HG03066 (cell line): ENCODE measurements at regions not wholly inside any gene's neighbourhood (a gene's known extent, or its start where the extent isn't known, plus 50 kb on each side); places are given as distances from the start of the nearest gene placed in this dataset.

ENCODE experiments used
- ATAC-seq: cut with Tn5 transposase; IDR thresholded peaks from one replicate; pipeline ENCODE4 v1.9.1; 2021; ENCODE audit warnings: low read depth; ENCODE audit not compliant: unreplicated experiment

GRCh38 chr21:27475363-27475955 is 508.6 kb upstream of the ADAMTS5 start:
- ATAC-seq: no peak

DNA sequence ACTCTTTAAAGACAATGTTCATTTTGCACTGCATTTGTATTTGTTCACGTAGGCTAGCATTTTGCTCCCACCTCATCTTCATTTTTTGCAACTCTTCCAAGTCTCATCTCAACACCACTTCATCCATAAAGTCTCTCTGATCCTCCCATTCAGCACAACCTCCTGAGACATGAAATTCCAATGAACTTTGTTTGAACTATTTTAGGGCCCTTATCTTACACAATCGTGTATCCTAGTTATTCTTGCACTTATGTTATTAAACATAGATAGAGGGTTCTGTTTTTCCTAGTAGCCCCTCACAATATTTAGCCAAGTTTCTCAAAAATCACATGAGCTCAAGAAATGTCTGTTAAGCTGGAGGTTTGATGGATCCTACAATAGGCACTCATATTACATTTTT is 500.5 kb upstream of the ADAMTS5 start:
- ATAC-seq: no peak

DNA sequence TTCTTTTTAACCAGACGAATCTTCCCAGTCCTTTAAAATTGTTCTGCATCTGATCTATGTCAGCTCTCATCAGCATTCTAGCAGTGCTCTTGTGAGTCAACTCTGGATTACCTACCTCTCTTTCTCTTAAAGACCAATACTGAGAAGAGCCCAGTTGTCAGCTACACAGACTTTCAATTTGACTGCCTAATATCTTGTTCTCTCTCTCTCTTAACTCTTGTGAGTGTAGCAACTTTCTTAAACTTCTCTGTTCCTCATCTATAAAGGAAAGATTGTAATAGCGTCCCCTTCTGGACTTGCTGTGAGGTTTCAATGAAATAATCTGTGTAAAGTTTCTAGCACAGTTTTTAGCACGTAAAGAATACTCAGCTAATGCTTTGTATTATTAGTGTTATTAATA is 499.3 kb upstream of the ADAMTS5 start:
- ATAC-seq: no peak

- no peak for ATAC-seq
Observed at GRCh38 chr21:27464648-27465047, 497.8 kb upstream of the ADAMTS5 start.

GRCh38 chr21:27462726-27463125 is 495.8 kb upstream of the ADAMTS5 start:
- no peak for ATAC-seq

DNA sequence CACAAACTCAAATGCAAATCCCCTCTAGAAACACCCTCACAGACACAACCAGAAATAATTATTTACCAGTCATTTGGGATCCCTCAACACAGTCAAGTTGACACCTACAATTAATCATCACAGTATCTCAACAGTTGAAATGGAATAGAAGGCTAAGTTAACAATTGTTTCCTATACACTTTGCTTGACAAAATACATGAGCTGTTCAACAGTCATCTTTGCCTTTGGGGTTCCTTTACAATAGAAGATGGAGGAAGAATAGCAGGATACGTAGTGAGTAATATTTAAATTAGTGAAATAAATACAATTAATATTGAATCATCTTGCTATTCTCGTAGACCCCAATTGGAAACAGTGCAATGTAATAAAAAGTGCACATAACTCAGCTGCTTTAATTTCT is 487.3 kb upstream of the ADAMTS5 start:
- ATAC-seq: no peak

GRCh38 chr21:27451116-27451515 is 484.2 kb upstream of the ADAMTS5 start:
- ATAC-seq: no peak

DNA sequence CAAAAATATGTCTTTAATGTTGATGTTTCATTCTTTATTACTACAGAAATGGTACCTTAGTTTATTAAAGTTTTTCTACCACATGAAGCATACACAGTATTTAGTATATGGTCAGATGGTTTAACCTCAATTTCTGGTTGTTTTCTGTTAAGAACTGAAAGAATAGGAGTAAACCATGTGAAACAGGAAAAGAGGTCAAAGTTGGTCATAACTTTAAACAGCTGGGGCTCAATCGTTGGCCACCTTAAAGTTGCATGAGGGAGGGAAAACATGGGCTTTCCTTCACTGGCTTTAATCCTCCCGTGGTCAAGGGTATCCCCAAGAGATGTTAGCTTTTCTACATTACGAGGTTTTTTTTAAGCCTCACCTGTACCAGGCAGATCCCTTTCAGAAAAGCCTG is 483.3 kb upstream of the ADAMTS5 start:
- no peak for ATAC-seq

DNA sequence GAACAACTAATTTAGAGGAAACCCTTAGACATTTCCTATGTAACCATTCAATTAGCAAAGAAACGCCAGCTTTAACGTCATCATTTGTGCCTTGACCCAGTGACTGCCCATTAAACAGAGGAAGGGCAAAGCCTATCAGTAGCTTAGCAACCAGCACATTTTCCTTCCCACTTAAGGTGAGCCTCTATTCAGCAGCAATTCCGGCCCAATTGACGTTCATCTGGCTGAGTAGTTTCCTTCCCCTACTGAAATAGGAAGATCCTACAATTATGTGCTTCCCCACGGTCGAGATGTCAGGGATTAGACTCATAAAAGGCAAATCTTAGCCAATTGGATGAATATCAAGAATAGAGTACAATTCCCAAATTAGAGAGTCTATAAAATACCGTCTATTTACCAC is 482.1 kb upstream of the ADAMTS5 start:
- no peak for ATAC-seq

DNA sequence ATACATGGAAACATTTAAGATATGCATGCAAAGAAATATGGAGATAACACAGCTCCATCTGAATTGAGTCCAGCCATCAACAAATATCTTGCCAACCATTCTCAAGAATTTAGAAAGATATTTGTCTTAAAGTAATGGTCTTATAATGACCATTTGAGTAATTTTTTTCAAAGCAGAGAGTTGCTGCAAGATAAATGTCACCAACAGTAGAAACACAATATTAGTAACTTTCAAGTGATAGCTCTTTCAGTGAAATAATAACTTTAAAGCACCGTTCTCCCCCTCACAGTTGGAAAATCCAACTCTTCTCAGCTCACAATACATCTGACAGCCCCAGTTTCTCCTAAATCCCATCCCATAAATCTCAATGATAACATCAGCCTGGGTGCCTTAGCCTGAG is 481.0 kb upstream of the ADAMTS5 start:
- ATAC-seq: no peak

DNA sequence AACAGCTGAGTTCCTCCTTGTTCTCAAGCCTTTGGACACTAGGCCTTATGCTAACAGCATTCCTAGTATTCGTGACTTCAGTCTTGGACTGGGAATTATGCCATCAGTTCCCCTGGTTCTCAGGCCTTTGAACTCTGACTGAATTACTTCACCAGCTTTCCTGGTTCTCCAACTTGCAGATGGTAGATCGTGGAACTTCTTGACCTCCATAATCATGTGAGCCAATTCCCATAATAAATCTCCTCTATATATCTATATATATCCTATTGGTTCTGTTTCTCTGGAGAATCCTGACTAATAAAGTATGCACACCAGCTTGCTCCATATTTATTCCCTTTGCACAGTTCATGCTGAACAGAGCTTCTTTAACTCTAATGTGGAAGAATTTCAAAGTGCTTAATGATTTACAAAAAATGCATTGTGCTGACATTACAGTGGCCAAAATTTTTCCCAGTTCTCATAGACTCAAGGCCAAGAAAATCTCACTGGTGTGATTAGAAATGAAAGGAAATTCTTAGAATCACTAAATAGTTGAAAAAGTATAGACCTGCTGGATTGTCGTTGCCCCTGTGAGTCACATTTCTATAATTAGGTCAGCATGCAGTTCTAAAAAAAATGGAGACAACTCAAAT is 462.9 kb upstream of the ADAMTS5 start:
- no peak for ATAC-seq

GRCh38 chr21:27426196-27426595 is 459.3 kb upstream of the ADAMTS5 start:
- no peak for ATAC-seq

- ATAC-seq: no peak
Observed at GRCh38 chr21:27425574-27425973, 458.7 kb upstream of the ADAMTS5 start.

DNA sequence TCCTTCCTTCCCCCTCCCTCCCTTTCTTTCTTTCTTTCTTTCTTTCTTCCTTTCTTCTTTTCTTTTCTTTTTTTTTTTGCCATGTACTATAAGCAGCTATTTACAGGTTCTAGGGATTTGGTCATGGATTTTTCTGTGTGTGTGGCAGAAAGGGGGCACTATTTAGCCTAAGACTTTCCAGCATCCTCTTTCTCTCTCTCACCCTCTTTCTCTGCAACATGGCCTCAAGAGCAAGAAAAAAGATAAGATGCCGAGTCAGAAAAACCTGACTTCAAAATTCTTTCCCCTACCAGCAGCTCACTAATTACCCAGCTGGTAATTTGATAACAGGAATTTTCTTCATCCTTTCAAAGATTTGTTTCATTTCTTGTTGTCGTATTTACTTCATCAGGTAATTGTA is 458.3 kb upstream of the ADAMTS5 start:
- ATAC-seq: no peak

GRCh38 chr21:27424601-27425000 is 457.7 kb upstream of the ADAMTS5 start:
- ATAC-seq: no peak

- no peak for ATAC-seq
Observed at GRCh38 chr21:27423906-27424595, 457.2 kb upstream of the ADAMTS5 start.

DNA sequence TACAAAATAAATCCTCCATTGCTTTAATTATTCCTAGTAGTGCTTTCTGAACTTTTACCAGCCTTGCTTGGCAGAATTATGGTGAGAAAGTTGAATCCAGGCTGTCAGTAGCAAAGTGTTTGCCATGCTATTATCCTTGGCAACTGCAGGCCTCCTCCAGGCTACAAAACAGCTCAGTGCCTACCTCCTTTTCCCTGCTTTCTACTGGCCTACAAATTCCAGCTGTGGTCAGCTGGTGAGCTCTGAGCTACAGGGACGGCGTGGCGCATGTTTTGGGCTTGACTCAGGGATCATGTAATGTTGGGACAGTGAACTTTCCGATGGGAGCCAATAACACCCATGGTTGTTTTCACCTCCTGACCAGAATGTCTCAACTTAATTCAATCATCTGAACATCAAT is 456.1 kb upstream of the ADAMTS5 start:
- ATAC-seq: no peak

GRCh38 chr21:27422435-27422834 is 455.5 kb upstream of the ADAMTS5 start:
- ATAC-seq: no peak

DNA sequence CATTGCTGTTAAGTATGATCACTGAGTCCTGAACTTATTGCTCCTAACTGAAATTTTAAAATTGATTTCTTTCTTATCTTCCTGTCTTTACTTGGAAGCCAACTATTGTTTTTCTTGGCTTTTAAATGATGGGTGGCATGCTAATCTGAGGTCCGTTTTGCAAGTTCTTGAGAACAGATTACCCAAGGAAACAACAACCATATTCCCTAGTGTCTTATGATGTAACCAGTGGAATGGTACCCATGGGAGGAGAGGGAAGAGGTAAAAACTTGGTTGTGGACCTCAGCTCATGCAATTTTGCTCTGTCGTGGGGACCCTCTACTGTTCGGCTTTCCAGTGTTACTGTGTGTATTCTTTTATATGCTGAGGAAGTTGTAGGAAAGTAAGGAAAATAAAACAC is 454.8 kb upstream of the ADAMTS5 start:
- ATAC-seq: no peak

GRCh38 chr21:27419153-27419552 is 452.3 kb upstream of the ADAMTS5 start:
- no peak for ATAC-seq

GRCh38 chr21:27418346-27418745 is 451.5 kb upstream of the ADAMTS5 start:
- no peak for ATAC-seq

DNA sequence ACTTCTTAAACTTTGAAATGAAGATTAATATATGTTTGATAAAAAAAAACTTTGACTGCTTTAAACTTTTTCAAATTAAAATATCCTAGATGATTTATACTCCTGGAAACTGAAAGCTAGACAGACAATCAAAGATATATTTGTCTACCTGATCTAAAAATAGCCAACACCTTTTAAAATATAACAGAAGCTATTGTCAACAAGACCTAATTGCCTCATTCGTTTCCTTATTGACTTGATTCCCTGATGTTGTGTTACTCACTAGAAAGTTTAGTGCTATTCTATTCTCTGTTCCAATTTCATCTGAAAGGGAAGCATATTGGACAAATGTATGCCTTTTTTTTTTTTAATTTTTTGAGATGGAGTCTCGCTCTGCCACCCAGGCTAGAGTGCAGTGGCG is 445.6 kb upstream of the ADAMTS5 start:
- no peak for ATAC-seq
